22Rv1 (cell line): ENCODE measurements at regions not wholly inside any gene's neighbourhood (a gene's known extent, or its start where the extent isn't known, plus 50 kb on each side); places are given as distances from the start of the nearest gene placed in this dataset.

Experiments
- H3K27ac ChIP-seq: fragments of 450-650 bp; 2 replicates; pipeline ENCODE4 v1.5.1; 2017
- ZFX ChIP-seq: fragments of 450-650 bp; IDR thresholded peaks from 2 replicates; pipeline ENCODE4 v1.6.1; 2017; ENCODE audit warnings: antibody characterized with exemption, borderline replicate concordance
- TF ChIP-seq, protein P1 (sequence below): fragments of 450-650 bp; IDR thresholded peaks from 2 replicates; pipeline ENCODE4 v1.5.1; 2017; ENCODE audit warnings: mild to moderate bottlenecking

GRCh38 chr16:79420493-79420892 is 180.0 kb downstream of the MAF start:
- H3K27ac ChIP-seq: no peak overlapping the region
- TF ChIP-seq, protein P1, sequence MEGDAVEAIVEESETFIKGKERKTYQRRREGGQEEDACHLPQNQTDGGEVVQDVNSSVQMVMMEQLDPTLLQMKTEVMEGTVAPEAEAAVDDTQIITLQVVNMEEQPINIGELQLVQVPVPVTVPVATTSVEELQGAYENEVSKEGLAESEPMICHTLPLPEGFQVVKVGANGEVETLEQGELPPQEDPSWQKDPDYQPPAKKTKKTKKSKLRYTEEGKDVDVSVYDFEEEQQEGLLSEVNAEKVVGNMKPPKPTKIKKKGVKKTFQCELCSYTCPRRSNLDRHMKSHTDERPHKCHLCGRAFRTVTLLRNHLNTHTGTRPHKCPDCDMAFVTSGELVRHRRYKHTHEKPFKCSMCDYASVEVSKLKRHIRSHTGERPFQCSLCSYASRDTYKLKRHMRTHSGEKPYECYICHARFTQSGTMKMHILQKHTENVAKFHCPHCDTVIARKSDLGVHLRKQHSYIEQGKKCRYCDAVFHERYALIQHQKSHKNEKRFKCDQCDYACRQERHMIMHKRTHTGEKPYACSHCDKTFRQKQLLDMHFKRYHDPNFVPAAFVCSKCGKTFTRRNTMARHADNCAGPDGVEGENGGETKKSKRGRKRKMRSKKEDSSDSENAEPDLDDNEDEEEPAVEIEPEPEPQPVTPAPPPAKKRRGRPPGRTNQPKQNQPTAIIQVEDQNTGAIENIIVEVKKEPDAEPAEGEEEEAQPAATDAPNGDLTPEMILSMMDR: no peak
- TF ChIP-seq ZFX: no peak

GRCh38 chr16:79419148-79419547 is 181.4 kb downstream of the MAF start:
- no peak overlapping the region for H3K27ac ChIP-seq
- TF ChIP-seq, protein P1: no peak
- TF ChIP-seq ZFX: no peak

DNA sequence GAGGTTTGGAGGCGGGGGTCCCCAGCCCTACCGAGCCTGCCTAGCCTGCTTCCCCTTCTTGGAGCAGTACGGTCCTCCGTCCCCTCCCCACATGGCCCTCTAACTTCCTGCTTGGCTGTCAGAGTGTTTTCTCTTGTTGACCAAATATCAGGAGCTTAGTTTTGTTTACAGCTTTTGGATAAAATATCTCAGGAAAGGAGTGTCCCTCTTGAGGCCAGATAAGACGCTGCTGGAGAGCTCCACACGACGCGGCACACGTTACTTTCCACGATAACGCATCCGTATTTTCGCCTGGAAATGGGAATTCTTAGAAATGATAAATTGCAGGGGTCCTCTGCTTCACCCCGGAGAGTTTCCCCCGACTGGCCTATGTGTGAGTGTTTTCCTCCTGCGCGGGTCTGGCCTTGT is 182.9 kb downstream of the MAF start:
- TF ChIP-seq, protein P1: no peak
- TF ChIP-seq ZFX: no peak
- no peak overlapping the region for H3K27ac ChIP-seq

DNA sequence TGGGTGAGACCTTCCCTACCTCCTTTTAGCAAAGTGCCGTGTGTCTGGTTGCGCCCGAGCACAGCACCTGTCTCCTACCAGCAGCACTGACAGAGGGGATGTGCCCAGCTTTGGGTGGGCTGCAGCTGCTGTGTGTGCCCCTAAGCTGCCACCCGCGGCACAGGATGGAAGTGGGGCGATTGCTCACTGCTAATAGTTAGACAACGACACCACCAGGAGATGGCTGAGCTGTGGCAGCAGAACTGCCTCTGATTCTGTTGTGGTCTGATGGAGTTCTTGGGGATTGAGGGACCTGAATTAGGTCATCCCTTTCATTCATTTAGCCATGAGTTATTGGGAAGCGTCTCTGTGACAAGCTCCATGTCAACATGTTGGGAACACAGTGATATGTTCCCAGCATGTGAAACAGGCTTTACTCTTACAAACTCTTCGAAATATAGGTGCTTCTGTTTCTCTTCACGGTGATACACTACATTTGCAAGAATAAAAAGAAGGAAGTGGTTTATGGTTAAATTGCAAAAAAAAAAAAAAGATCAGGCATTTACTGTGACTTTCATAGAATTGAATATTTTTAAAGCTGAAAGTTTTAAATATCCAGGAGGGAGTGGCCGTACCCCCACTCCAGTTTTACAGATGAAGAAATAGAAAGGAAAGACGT is 184.4 kb downstream of the MAF start:
- H3K27ac ChIP-seq: no peak overlapping the region
- no peak for TF ChIP-seq ZFX
- TF ChIP-seq, protein P1: no peak

GRCh38 chr16:79412783-79413225 is 187.7 kb downstream of the MAF start:
- TF ChIP-seq, protein P1: no peak
- TF ChIP-seq ZFX: no peak
- H3K27ac ChIP-seq: no peak overlapping the region

DNA sequence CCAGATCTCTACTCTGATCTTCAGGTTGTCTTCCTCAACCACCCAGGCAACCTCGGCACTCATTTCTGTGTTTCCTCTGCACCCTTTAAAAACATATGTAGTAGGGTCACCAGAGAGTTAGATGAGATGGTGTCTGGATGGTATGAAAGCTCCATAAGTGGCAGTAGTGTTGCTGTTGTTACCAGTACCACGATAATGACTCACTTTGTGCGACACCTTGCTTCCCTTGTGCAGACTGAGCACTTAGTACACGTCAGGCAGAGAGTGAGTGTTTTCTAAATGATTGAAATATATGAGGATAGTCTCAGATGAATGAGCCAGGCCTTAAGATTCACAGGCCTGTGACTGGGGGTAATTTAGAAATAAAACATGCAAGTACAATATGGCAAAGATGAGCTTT is 188.7 kb downstream of the MAF start:
- TF ChIP-seq ZFX: no peak
- TF ChIP-seq, protein P1: no peak
- no peak overlapping the region for H3K27ac ChIP-seq

DNA sequence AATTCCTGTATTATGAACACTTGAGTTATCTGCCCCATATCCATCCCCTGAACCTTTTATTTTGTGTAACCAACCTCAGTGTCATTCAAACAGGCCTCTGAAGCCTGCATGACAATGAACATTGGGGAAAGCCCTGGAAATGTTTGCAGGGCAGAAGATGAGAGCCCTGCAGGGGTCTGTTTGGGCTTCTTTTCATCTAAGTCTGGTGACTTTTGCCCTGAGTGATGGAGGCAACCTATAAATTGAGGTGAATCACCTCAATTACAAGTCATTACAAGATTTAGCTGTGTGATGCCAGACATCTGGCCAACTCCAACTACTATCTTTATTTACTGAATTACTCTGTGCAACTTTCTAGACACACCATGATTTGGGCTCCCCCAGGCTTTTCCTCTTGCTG is 189.2 kb downstream of the MAF start:
- no peak for TF ChIP-seq ZFX
- TF ChIP-seq, protein P1: no peak
- H3K27ac ChIP-seq: no peak overlapping the region
